ENCODE measurements at regions not wholly inside any gene's neighbourhood (a gene's known extent, or its start where the extent isn't known, plus 50 kb on each side); places are given as distances from the start of the nearest gene placed in this dataset.

- no peak overlapping the region for H3K4me3 Mint-ChIP-seq
- intact Hi-C loops (cut with micrococcal nuclease): no loop called here
- no peaks in the 10 kb centered on the region for H3K27me3 Mint-ChIP-seq
- H3K9me3 Mint-ChIP-seq: no peaks in the 10 kb centered on the region
- no peaks in the 10 kb centered on the region for H3K4me1 Mint-ChIP-seq (ENCODE audit: low read depth)
- POLR2A ChIA-PET: no interaction called here
- H3K27ac Mint-ChIP-seq: no peak overlapping the region
- CTCF ChIA-PET: no interaction called here
- no peak for DNase-seq
- H3K36me3 Mint-ChIP-seq: no peaks in the 10 kb centered on the region
Measured at GRCh38 chr4:165751882-165752281, 121.2 kb upstream of the TLL1 start.

GRCh38 chr4:165754664-165755063 lies 118.4 kb upstream of the TLL1 start:
- Mint-ChIP-seq H3K4me1 (ENCODE audit: low read depth) (no peaks in the 10 kb centered on the region), H3K36me3 (no peaks in the 10 kb centered on the region), H3K27ac (no peak overlapping the region), H3K4me3 (no peak overlapping the region), H3K27me3 (no peaks in the 10 kb centered on the region), H3K9me3 (no peaks in the 10 kb centered on the region)
- POLR2A ChIA-PET: no interaction called here
- no peak for DNase-seq
- intact Hi-C loops (cut with micrococcal nuclease): no loop called here
- CTCF ChIA-PET: no interaction called here

- Mint-ChIP-seq H3K4me1 (ENCODE audit: low read depth) (no peaks in the 10 kb centered on the region), H3K27ac (no peak overlapping the region), H3K36me3 (no peaks in the 10 kb centered on the region), H3K4me3 (no peak overlapping the region), H3K27me3 (no peaks in the 10 kb centered on the region), H3K9me3 (no peaks in the 10 kb centered on the region)
- intact Hi-C loops (cut with micrococcal nuclease): no loop called here
- DNase-seq: no peak
- CTCF ChIA-PET: no interaction called here
- POLR2A ChIA-PET: no interaction called here
Measured at GRCh38 chr4:165756836-165757235, 116.2 kb upstream of the TLL1 start.

GRCh38 chr4:165757451-165757850 lies 115.6 kb upstream of the TLL1 start:
- CTCF ChIA-PET: no interaction called here

GRCh38 chr4:165758086-165758485 lies 115.0 kb upstream of the TLL1 start:
- Mint-ChIP-seq H3K4me1 (ENCODE audit: low read depth) (no peaks in the 10 kb centered on the region), H3K9me3 (no peaks in the 10 kb centered on the region), H3K4me3 (no peak overlapping the region), H3K27me3 (no peaks in the 10 kb centered on the region), H3K27ac (no peak overlapping the region), H3K36me3 (no peaks in the 10 kb centered on the region)
- CTCF ChIA-PET: no interaction called here
- POLR2A ChIA-PET: no interaction called here
- no peak for DNase-seq
- intact Hi-C loops (cut with micrococcal nuclease): no loop called here

More at GRCh38 chr4:165757451-165757850, 115.6 kb upstream of the TLL1 start:
- no peak for DNase-seq
- Mint-ChIP-seq H3K4me1 (ENCODE audit: low read depth) (no peaks in the 10 kb centered on the region), H3K36me3 (no peaks in the 10 kb centered on the region), H3K27ac (no peak overlapping the region), H3K4me3 (no peak overlapping the region), H3K27me3 (no peaks in the 10 kb centered on the region), H3K9me3 (no peaks in the 10 kb centered on the region)
- POLR2A ChIA-PET: no interaction called here
- intact Hi-C loops (cut with micrococcal nuclease): no loop called here

GRCh38 chr4:165760182-165760581 lies 112.9 kb upstream of the TLL1 start:
- H3K27ac Mint-ChIP-seq: no peak overlapping the region
- intact Hi-C loops (cut with micrococcal nuclease): no loop called here
- H3K4me1 Mint-ChIP-seq (ENCODE audit: low read depth): no peaks in the 10 kb centered on the region
- H3K4me3 Mint-ChIP-seq: no peak overlapping the region
- DNase-seq: no peak
- H3K9me3 Mint-ChIP-seq: no peaks in the 10 kb centered on the region
- CTCF ChIA-PET: interaction anchor here (1.2 kb wide), 1 partner anchor 224 kb away, joined by 3 read pairs; no protein-coding TSS in a partner anchor
- POLR2A ChIA-PET: no interaction called here
- H3K36me3 Mint-ChIP-seq: no peaks in the 10 kb centered on the region
- H3K27me3 Mint-ChIP-seq: no peaks in the 10 kb centered on the region

- Mint-ChIP-seq H3K4me1 (ENCODE audit: low read depth) (no peaks in the 10 kb centered on the region), H3K4me3 (no peak overlapping the region), H3K36me3 (no peaks in the 10 kb centered on the region), H3K27me3 (no peaks in the 10 kb centered on the region), H3K9me3 (no peaks in the 10 kb centered on the region), H3K27ac (no peak overlapping the region)
- POLR2A ChIA-PET: no interaction called here
- CTCF ChIA-PET: no interaction called here
- DNase-seq: no peak
- intact Hi-C loops (cut with micrococcal nuclease): no loop called here
Measured at GRCh38 chr4:165761963-165762362, 111.1 kb upstream of the TLL1 start.

GRCh38 chr4:165763640-165764039 lies 109.4 kb upstream of the TLL1 start:
- no peak for DNase-seq
- ChIA-PET POLR2A (no interaction called here), CTCF (no interaction called here)
- Mint-ChIP-seq H3K36me3 (no peaks in the 10 kb centered on the region), H3K4me3 (no peak overlapping the region), H3K27ac (no peak overlapping the region), H3K4me1 (ENCODE audit: low read depth) (no peaks in the 10 kb centered on the region), H3K9me3 (no peaks in the 10 kb centered on the region), H3K27me3 (no peaks in the 10 kb centered on the region)
- intact Hi-C loops (cut with micrococcal nuclease): no loop called here

- Mint-ChIP-seq H3K27ac (no peak overlapping the region), H3K36me3 (no peaks in the 10 kb centered on the region), H3K4me1 (ENCODE audit: low read depth) (no peaks in the 10 kb centered on the region), H3K27me3 (no peaks in the 10 kb centered on the region), H3K4me3 (no peak overlapping the region), H3K9me3 (no peaks in the 10 kb centered on the region)
- ChIA-PET CTCF (no interaction called here), POLR2A (no interaction called here)
- intact Hi-C loops (cut with micrococcal nuclease): no loop called here
- no peak for DNase-seq
Measured at GRCh38 chr4:165765053-165765452, 108.0 kb upstream of the TLL1 start.

GRCh38 chr4:165766018-165766417 lies 107.0 kb upstream of the TLL1 start:
- H3K36me3 Mint-ChIP-seq: no peaks in the 10 kb centered on the region
- H3K4me3 Mint-ChIP-seq: no peak overlapping the region
- intact Hi-C loops (cut with micrococcal nuclease): no loop called here
- no peaks in the 10 kb centered on the region for H3K4me1 Mint-ChIP-seq (ENCODE audit: low read depth)
- no peaks in the 10 kb centered on the region for H3K27me3 Mint-ChIP-seq
- DNase-seq: no peak
- ChIA-PET CTCF (no interaction called here), POLR2A (no interaction called here)
- no peaks in the 10 kb centered on the region for H3K9me3 Mint-ChIP-seq
- no peak overlapping the region for H3K27ac Mint-ChIP-seq

GRCh38 chr4:165766976-165767375 lies 106.1 kb upstream of the TLL1 start:
- DNase-seq: no peak
- H3K36me3 Mint-ChIP-seq: no peaks in the 10 kb centered on the region
- intact Hi-C loops (cut with micrococcal nuclease): no loop called here
- no peak overlapping the region for H3K4me3 Mint-ChIP-seq
- H3K27ac Mint-ChIP-seq: no peak overlapping the region
- CTCF ChIA-PET: no interaction called here
- H3K27me3 Mint-ChIP-seq: no peaks in the 10 kb centered on the region
- no peaks in the 10 kb centered on the region for H3K9me3 Mint-ChIP-seq
- POLR2A ChIA-PET: no interaction called here
- no peaks in the 10 kb centered on the region for H3K4me1 Mint-ChIP-seq (ENCODE audit: low read depth)

GRCh38 chr4:165767671-165768070 lies 105.4 kb upstream of the TLL1 start:
- intact Hi-C loops (cut with micrococcal nuclease): no loop called here
- Mint-ChIP-seq H3K4me1 (ENCODE audit: low read depth) (no peaks in the 10 kb centered on the region), H3K9me3 (no peaks in the 10 kb centered on the region), H3K27me3 (no peaks in the 10 kb centered on the region), H3K36me3 (no peaks in the 10 kb centered on the region), H3K4me3 (no peak overlapping the region), H3K27ac (no peak overlapping the region)
- ChIA-PET POLR2A (no interaction called here), CTCF (no interaction called here)
- DNase-seq: no peak

GRCh38 chr4:165768281-165768680 lies 104.8 kb upstream of the TLL1 start:
- ChIA-PET CTCF (no interaction called here), POLR2A (no interaction called here)
- no peak overlapping the region for H3K4me3 Mint-ChIP-seq
- intact Hi-C loops (cut with micrococcal nuclease): no loop called here
- H3K9me3 Mint-ChIP-seq: no peaks in the 10 kb centered on the region
- no peaks in the 10 kb centered on the region for H3K27me3 Mint-ChIP-seq
- no peak overlapping the region for H3K27ac Mint-ChIP-seq
- DNase-seq: no peak
- no peaks in the 10 kb centered on the region for H3K4me1 Mint-ChIP-seq (ENCODE audit: low read depth)
- no peaks in the 10 kb centered on the region for H3K36me3 Mint-ChIP-seq

GRCh38 chr4:165774326-165774725 lies 98.7 kb upstream of the TLL1 start:
- no peak overlapping the region for H3K4me3 Mint-ChIP-seq
- intact Hi-C loops (cut with micrococcal nuclease): no loop called here

More at GRCh38 chr4:165774326-165774725, 98.7 kb upstream of the TLL1 start:
- no peaks in the 10 kb centered on the region for H3K27me3 Mint-ChIP-seq
- CTCF ChIA-PET: no interaction called here
- H3K9me3 Mint-ChIP-seq: no peaks in the 10 kb centered on the region
- DNase-seq: no peak
- POLR2A ChIA-PET: no interaction called here
- no peak overlapping the region for H3K27ac Mint-ChIP-seq
- H3K4me1 Mint-ChIP-seq (ENCODE audit: low read depth): no peaks in the 10 kb centered on the region
- H3K36me3 Mint-ChIP-seq: no peaks in the 10 kb centered on the region

Measured in activated CD4-positive, alpha-beta memory T cell treated with anti-CD3 and anti-CD28 coated beads for 36 hours (primary cell).